K562 (cell line): ENCODE measurements at regions not wholly inside any gene's neighbourhood (a gene's known extent, or its start where the extent isn't known, plus 50 kb on each side); places are given as distances from the start of the nearest gene placed in this dataset.

ENCODE experiments used
- ATAC-seq: fragments of 200-7000 bp; cut with Tn5 transposase; 3 replicates; pipeline ENCODE4 v1.9.1; 2020; ENCODE audit warnings: moderate library complexity
- BruUV-seq: library from RNA; stranded (reverse); fragments of 400-500 nt; replicated peaks from 2 replicates; lab custom pipeline; 2021; lab: Mats Ljungman, UMichigan
- CTCF ChIA-PET: fragments of 300-600 bp; formaldehyde crosslinking; extraction: SDS; loops from one replicate; lab custom pipeline; 2021; ENCODE audit warnings: low intra/inter-chr PET ratio; lab: Yijun Ruan, JAX
- POLR2A ChIA-PET: fragments of 300-600, 350-650 bp; sonication (Branson Sonifier 250); formaldehyde crosslinking; extraction: SDS; loops from one replicate; lab custom pipeline; 2021; ENCODE audit warnings: antibody characterized with exemption, inconsistent platforms; lab: Yijun Ruan, JAX
- DNase-seq, 4 experiments: peaks; one replicate each; pipeline versions ENCODE4 v3.0.0 to v3.0.0-alpha.2; 2011 to 2018; ENCODE audit warnings: low spot score in 3 of 4, mixed read lengths in 3 of 4; ENCODE audit errors: extremely low read depth in 1 of 4
- FAIRE-seq: peaks from 2 replicates; lab custom pipeline; 2011; peaks lifted over from hg19 to GRCh38; lab: Jason Lieb, UNC
- H2AFZ ChIP-seq: 2 replicates; pipeline ENCODE4 v1.6.0; 2011; ENCODE audit warnings: low read depth, low read length, control low read depth, inconsistent platforms
- H3K27ac ChIP-seq: fragments of 200-600 bp; 3 replicates; pipeline ENCODE4 v1.8.0; 2011; ENCODE audit warnings: low read depth, mild to moderate bottlenecking, control low read depth, inconsistent platforms, low read length, moderate library complexity, mixed read lengths; ENCODE audit errors: extremely low read depth
- H3K27me3 ChIP-seq, 2 experiments: fragments of 300-600 bp in 1 of 2; 2 replicates in 1 of 2; 3 replicates in 1 of 2; pipeline versions ENCODE4 v1.6.0 to v1.8.0; 2011; ENCODE audit warnings: inconsistent platforms in 2 of 2, low read length in 2 of 2, mild to moderate bottlenecking in 1 of 2, mixed read lengths in 1 of 2, moderate library complexity in 1 of 2; ENCODE audit not compliant: control insufficient read depth in 2 of 2, insufficient read depth in 2 of 2
- H3K36me3 ChIP-seq: fragments of 300-600 bp; 3 replicates; pipeline ENCODE4 v1.8.0; 2011; ENCODE audit warnings: mild to moderate bottlenecking, low read length, inconsistent platforms; ENCODE audit not compliant: control insufficient read depth, insufficient read depth
- H3K4me1 ChIP-seq, 2 experiments: fragments of 200-600 bp in 1 of 2; replicated peaks in 1 of 2; 2 replicates in 1 of 2; 3 replicates in 1 of 2; pipeline versions ENCODE4 v1.5.1 to v1.8.0; 2011; ENCODE audit warnings: inconsistent platforms in 2 of 2, low read length in 2 of 2, mild to moderate bottlenecking in 1 of 2, mixed read lengths in 1 of 2, moderate library complexity in 1 of 2; ENCODE audit not compliant: control insufficient read depth in 2 of 2, insufficient read depth in 2 of 2
- H3K4me2 ChIP-seq: 2 replicates; pipeline ENCODE4 v1.6.1; 2011; ENCODE audit warnings: low read length, control low read depth, inconsistent platforms, mixed read lengths; ENCODE audit not compliant: insufficient read depth
- H3K4me3 ChIP-seq: fragments of 200-600 bp; sonication (generic), shearing (Covaris generic); 2 replicates; pipeline ENCODE4 v1.5.1; 2016; ENCODE audit warnings: control low read depth, inconsistent platforms
- H3K79me2 ChIP-seq: fragments of 200-600 bp; 3 replicates; pipeline ENCODE4 v1.8.0; 2011; ENCODE audit warnings: low read length, inconsistent platforms; ENCODE audit not compliant: control insufficient read depth, insufficient read depth
- H3K9ac ChIP-seq, 2 experiments: 2 replicates each; pipeline versions ENCODE4 v1.6.0 to v1.6.1; 2011; ENCODE audit warnings: low read depth in 2 of 2, low read length in 2 of 2, control low read depth in 1 of 2, inconsistent platforms in 1 of 2, mild to moderate bottlenecking in 1 of 2, mixed read lengths in 1 of 2; ENCODE audit not compliant: insufficient read depth in 1 of 2
- H3K9me1 ChIP-seq: one replicate; pipeline ENCODE4 v1.6.0; 2011; ENCODE audit warnings: inconsistent platforms, mild to moderate bottlenecking, low read length, moderate library complexity; ENCODE audit not compliant: control insufficient read depth, insufficient read depth
- H3K9me3 ChIP-seq: replicated peaks from 2 replicates; pipeline ENCODE4 v1.5.1; 2011; ENCODE audit warnings: low read depth, low read length, inconsistent platforms; ENCODE audit not compliant: control insufficient read depth, insufficient read depth
- H4K20me1 ChIP-seq: replicated peaks from 2 replicates; pipeline ENCODE4 v1.6.1; 2011; ENCODE audit warnings: low read length, inconsistent platforms, mixed read lengths; ENCODE audit not compliant: control insufficient read depth, insufficient read depth
- ARID1B ChIP-seq: fragments of 450-650 bp; IDR thresholded peaks from 2 replicates; pipeline ENCODE4 v1.6.1; 2016; ENCODE audit warnings: antibody characterized with exemption, mild to moderate bottlenecking, inconsistent platforms
- CBFB ChIP-seq: sonication (generic); formaldehyde crosslinking; IDR thresholded peaks from 2 replicates; pipeline ENCODE4 v1.4.0; 2020; ENCODE audit warnings: mild to moderate bottlenecking, missing genetic modification reagents
- ETS2 ChIP-seq: IDR thresholded peaks from 2 replicates; pipeline ENCODE4 v1.6.1; 2016; ENCODE audit warnings: borderline replicate concordance, missing genetic modification characterization, mild to moderate bottlenecking, moderate library complexity, missing compliant biosample characterization; ENCODE audit not compliant: poor library complexity, severe bottlenecking
- HMGN3 ChIP-seq: IDR thresholded peaks from 2 replicates; pipeline ENCODE4 v1.6.1; 2011; ENCODE audit warnings: borderline replicate concordance, low read depth, mild to moderate bottlenecking, mixed read lengths, low read length; ENCODE audit not compliant: insufficient read length; ENCODE audit errors: extremely low read depth
- KAT2B ChIP-seq: IDR thresholded peaks from one replicate; pipeline ENCODE4 v1.6.1; 2012; ENCODE audit warnings: low read depth, mild to moderate bottlenecking, control low read depth, inconsistent platforms, low read length, moderate library complexity
- MGA ChIP-seq: fragments of 450-650 bp; IDR thresholded peaks from 2 replicates; pipeline ENCODE4 v1.6.1; 2016; ENCODE audit warnings: mild to moderate bottlenecking, moderate library complexity
- NBN ChIP-seq: fragments of 450-650 bp; IDR thresholded peaks from 2 replicates; pipeline ENCODE4 v1.6.1; 2016; ENCODE audit warnings: low read depth, mild to moderate bottlenecking
- WGBS: fragments of 100-300 bp; shearing (Covaris generic); methylation state at CpG from one replicate; pipeline ENCODE4 v1.1.6; 2016; ENCODE audit warnings: low coverage, mixed read lengths; ENCODE audit not compliant: insufficient coverage; ENCODE audit errors: missing lambda C conversion rate; 5-methylcytosine and 5-hydroxymethylcytosine counted together
- in situ Hi-C: fragments of 300-500 bp; cut with MboI; formaldehyde crosslinking; loops from 4 replicates; pipeline ENCODE4 v1.15.0; 2018; ENCODE audit warnings: inconsistent platforms, mixed read lengths
- intact Hi-C: fragments of 100-400 bp; cut with micrococcal nuclease; formaldehyde crosslinking; loops from 2 replicates; pipeline ENCODE4 v1.14.2; 2022

- in situ Hi-C loops, result no loop called here
- CTCF ChIA-PET, result no interaction called here
- no peaks in the 10 kb centered on the region for H3K36me3 ChIP-seq
Observed at GRCh38 chr10:108591417-108591816, 1331.9 kb downstream of the XPNPEP1 start.

More at GRCh38 chr10:108591417-108591816, 1331.9 kb downstream of the XPNPEP1 start:
- BruUV-seq, result no TSS peak
- Histone ChIP-seq H3K4me3 (no peak overlapping the region), H3K9me3 (no peaks in the 10 kb centered on the region), H3K9ac (no peak overlapping the region), H2AFZ (no peak overlapping the region), H4K20me1 (no peaks in the 10 kb centered on the region), H3K79me2 (no peaks in the 10 kb centered on the region), H3K9me1 (no peaks in the 10 kb centered on the region), H3K27me3 (no peaks in the 10 kb centered on the region), H3K4me2 (no peak overlapping the region), H3K27ac (no peak overlapping the region), H3K4me1 (no peaks in the 10 kb centered on the region)
- no peak for FAIRE-seq
- TF ChIP-seq KAT2B (no peak), ARID1B (no peak), ETS2 (no peak), MGA (no peak), CBFB (CRISPR knock-in tag) (no peak), NBN (no peak), HMGN3 (no peak)
- no peak for ATAC-seq
- WGBS, result 0% methylated on average over 2 of the region's 2 CpGs
- intact Hi-C loops, result no loop called here
- no peak for DNase-seq
- POLR2A ChIA-PET, result no interaction called here
